Pancreas (tissue), 10 donors: ENCODE measurements at regions not wholly inside any gene's neighbourhood (a gene's known extent, or its start where the extent isn't known, plus 50 kb on each side); places are given as distances from the start of the nearest gene placed in this dataset.

Source experiments
- ATAC-seq, 4 donors: fragments of 200-7000 bp; cut with Tn5 transposase; one replicate each; pipeline versions ENCODE4 v1.8.0 to v1.9.1; 2020; ENCODE audit warnings: mild to moderate bottlenecking in 4 of 4, moderate library complexity in 4 of 4
- DNase-seq, 6 donors: peaks; one replicate each; pipeline ENCODE4 v3.0.0-alpha.2; 2020
- FAIRE-seq: peaks from 2 replicates; lab custom pipeline; 2012; peaks lifted over from hg19 to GRCh38; lab: Jason Lieb, UNC
- H3K27ac ChIP-seq, 4 donors: fragments of 200-600 bp; sonication (generic); 1 replicate in 3 of 4; 2 replicates in 1 of 4; pipeline versions ENCODE4 v1.5.0 to v1.8.0; 2020
- H3K27me3 ChIP-seq, 4 donors: fragments of 200-600 bp; one replicate each; pipeline ENCODE4 v1.8.0; 2021
- H3K36me3 ChIP-seq, 3 donors: fragments of 200-600 bp; sonication (generic) in 1 of 3; one replicate each; pipeline versions ENCODE4 v1.5.0 to v1.8.0; 2020 to 2021
- H3K4me1 ChIP-seq, 3 donors: fragments of 200-600 bp; one replicate each; pipeline ENCODE4 v1.8.0; 2021
- H3K4me3 ChIP-seq, 4 donors: fragments of 200-600 bp; sonication (generic) in 2 of 4; one replicate each; pipeline versions ENCODE4 v1.5.0 to v1.8.0; 2020 to 2021
- H3K9me3 ChIP-seq, 4 donors: fragments of 200-600 bp; one replicate each; pipeline ENCODE4 v1.8.0; 2021
- WGBS, 2 donors: extraction: QIAGEN DNeasy Blood & Tissue Kit; methylation state at CpG; one replicate each; pipeline ENCODE4 v1.1.7; 2013; 5-methylcytosine and 5-hydroxymethylcytosine counted together
- intact Hi-C, 3 donors: fragments of 100-400 bp; cut with DNase I; formaldehyde crosslinking; loops; one replicate each; pipeline versions ENCODE4 v1.11.1 to v1.14.2; 2022
- TF ChIP-seq, protein P1 (sequence below), 4 donors: fragments of 200-600 bp; sonication (generic) in 3 of 4; IDR thresholded peaks; one replicate each; pipeline versions ENCODE4 v1.5.0 to v1.8.0; 2021; ENCODE audit warnings: antibody characterized with exemption in 4 of 4
- donor health status: healthy with polysubstance abuse.
- donor health status: DM: no; HTN: no; CAD: no; lungs with moderate emphysema.
- donor health status: DM: no; HTN: no; CAD: no.
- donor health status: control.
- donor health status: control.
- donor health status: Bipolar disorder and iron deficiency.
- donor health status: DM: yes; HTN: yes; CAD: no.
- donor health status: DM: no; HTN: no; CAD: no.
- donor health status: DM: no; HTN: no; CAD: no.
- donor health status: DM: yes; HTN: yes; CAD: no.

DNA sequence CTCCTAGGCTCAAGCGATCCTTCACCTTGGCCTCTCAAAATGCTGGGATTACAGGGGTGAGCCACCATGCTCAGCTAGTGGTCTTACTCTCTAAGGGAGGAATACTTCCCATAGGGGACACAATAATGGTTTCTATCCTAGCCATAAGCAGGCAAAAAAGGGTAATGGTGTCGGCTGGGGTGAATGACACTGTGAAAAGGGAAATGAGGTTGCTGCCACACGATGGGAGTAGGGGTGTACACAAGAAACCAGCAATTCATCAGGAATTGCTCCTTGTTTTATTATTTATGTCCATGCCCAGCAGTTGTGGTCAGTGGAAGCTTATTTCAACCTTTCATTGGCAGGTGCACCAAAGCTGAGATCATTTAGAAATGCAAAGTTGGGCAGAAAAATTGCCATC is 70.3 kb upstream of the ZFR start:
- FAIRE-seq (no peak), DNase-seq (no peak)
- WGBS, 2 donors = 51 to 59% methylated on average over 3 of the region's 3 CpGs

GRCh38 chr5:32512926-32513325 is 68.4 kb upstream of the ZFR start:
- no peak for FAIRE-seq
- WGBS, 2 donors = 69 to 82% methylated on average over 2 of the region's 2 CpGs
- ATAC-seq = no peak
- H3K4me1 ChIP-seq = no peaks in the 10 kb centered on the region
- DNase-seq = no peak
- TF ChIP-seq, protein P1, sequence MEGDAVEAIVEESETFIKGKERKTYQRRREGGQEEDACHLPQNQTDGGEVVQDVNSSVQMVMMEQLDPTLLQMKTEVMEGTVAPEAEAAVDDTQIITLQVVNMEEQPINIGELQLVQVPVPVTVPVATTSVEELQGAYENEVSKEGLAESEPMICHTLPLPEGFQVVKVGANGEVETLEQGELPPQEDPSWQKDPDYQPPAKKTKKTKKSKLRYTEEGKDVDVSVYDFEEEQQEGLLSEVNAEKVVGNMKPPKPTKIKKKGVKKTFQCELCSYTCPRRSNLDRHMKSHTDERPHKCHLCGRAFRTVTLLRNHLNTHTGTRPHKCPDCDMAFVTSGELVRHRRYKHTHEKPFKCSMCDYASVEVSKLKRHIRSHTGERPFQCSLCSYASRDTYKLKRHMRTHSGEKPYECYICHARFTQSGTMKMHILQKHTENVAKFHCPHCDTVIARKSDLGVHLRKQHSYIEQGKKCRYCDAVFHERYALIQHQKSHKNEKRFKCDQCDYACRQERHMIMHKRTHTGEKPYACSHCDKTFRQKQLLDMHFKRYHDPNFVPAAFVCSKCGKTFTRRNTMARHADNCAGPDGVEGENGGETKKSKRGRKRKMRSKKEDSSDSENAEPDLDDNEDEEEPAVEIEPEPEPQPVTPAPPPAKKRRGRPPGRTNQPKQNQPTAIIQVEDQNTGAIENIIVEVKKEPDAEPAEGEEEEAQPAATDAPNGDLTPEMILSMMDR (IDR thresholded peaks at IDR 0.05) = no peak
- no peaks in the 10 kb centered on the region for H3K9me3 ChIP-seq
- intact Hi-C loops = no loop called here
- no peak overlapping the region for H3K4me3 ChIP-seq
- H3K27ac ChIP-seq = no peak overlapping the region
- no peaks in the 10 kb centered on the region for H3K27me3 ChIP-seq
- H3K36me3 ChIP-seq = no peaks in the 10 kb centered on the region

More for the DNA sequence above, 70.3 kb upstream of the ZFR start:
- TF ChIP-seq, protein P1 (IDR thresholded peaks at IDR 0.05) = no peak
- Histone ChIP-seq H3K36me3 (no peaks in the 10 kb centered on the region), H3K4me3 (no peak overlapping the region), H3K27ac (no peak overlapping the region), H3K4me1 (no peaks in the 10 kb centered on the region), H3K9me3 (no peaks in the 10 kb centered on the region), H3K27me3 (no peaks in the 10 kb centered on the region)
- intact Hi-C loops = no loop called here
- no peak for ATAC-seq

DNA sequence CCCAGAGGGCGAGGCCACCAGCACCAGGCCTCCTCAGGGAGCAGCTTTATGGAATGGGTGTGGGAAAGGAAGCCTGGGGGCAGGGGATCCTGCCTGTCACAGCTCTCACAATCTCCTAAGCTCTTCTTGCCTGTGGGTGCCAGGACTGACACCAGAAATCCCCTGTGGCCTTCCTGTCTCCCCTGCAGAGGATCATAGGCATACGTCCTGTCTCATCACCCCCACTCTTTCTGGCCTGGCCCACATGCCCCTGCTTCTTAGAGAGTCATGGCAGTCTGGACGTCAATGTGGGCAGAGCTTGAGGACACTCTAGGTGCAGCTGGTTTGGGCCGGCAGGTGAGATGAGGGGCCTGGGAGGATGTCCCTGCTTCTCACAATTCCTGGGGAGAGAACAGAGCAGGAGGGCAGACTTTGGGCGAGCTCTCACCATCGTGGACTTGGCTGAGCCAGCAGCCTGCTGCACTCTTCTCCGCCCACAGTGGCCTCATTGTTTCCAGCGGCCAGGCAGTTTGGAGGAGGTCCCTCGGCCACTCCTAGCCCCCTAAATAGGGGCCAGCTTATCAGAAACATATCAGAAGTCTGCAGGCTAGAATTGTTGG is 67.3 kb upstream of the ZFR start:
- no peaks in the 10 kb centered on the region for H3K27me3 ChIP-seq
- 61 to 64% methylated on average over 9 of the region's 9 CpGs for whole genome bisulfite sequencing, 2 donors
- no peak for ATAC-seq

DNA sequence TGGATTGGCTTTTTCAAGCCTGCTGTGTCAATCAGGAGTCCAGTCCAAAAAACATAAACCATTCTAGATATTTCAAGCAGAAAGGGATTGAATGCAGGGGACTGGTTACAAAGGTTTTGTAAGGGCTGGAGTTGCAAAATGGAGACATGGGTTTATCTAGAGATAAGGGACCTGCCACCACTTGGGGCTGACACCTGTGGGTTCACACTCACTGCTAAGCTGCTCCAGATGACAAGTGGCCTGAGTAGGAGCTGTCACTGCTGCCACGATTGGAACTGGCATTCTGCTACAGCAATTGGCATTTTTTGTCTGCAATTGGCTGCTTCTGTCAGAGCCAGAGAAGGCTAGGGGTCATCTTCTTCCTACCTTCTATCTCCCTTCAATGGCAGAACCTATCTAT is 66.3 kb upstream of the ZFR start:
- H3K36me3 ChIP-seq = no peaks in the 10 kb centered on the region
- H3K4me3 ChIP-seq = no peak overlapping the region
- no peaks in the 10 kb centered on the region for H3K27me3 ChIP-seq
- DNase-seq (no peak), ATAC-seq (no peak), FAIRE-seq (no peak)
- no peaks in the 10 kb centered on the region for H3K4me1 ChIP-seq
- H3K9me3 ChIP-seq = no peaks in the 10 kb centered on the region
- intact Hi-C loops = no loop called here
- TF ChIP-seq, protein P1 (IDR thresholded peaks at IDR 0.05) = no peak
- no peak overlapping the region for H3K27ac ChIP-seq
- WGBS, 2 donors = 0 to 10% methylated on average over 1 of the region's 1 CpG

More for the DNA sequence above, 67.3 kb upstream of the ZFR start:
- H3K4me3 ChIP-seq = no peak overlapping the region
- DNase-seq = no peak
- no peaks in the 10 kb centered on the region for H3K4me1 ChIP-seq
- TF ChIP-seq, protein P1 (IDR thresholded peaks at IDR 0.05) = no peak
- no peak for FAIRE-seq
- H3K36me3 ChIP-seq = no peaks in the 10 kb centered on the region
- no peaks in the 10 kb centered on the region for H3K9me3 ChIP-seq
- no peak overlapping the region for H3K27ac ChIP-seq
- intact Hi-C loops = no loop called here
